DOHH2 (cell line): ENCODE measurements at regions not wholly inside any gene's neighbourhood (a gene's known extent, or its start where the extent isn't known, plus 50 kb on each side); places are given as distances from the start of the nearest gene placed in this dataset.

Experiments
- H3F3A ChIP-seq: fragments of 200-600 bp; sonication (generic), shearing (Covaris generic); 2 replicates; pipeline ENCODE4 v1.6.0; 2016; ENCODE audit warnings: antibody characterized with exemption, mild to moderate bottlenecking; ENCODE audit not compliant: control insufficient read depth, insufficient read depth
- H3K27ac ChIP-seq: fragments of 200-600 bp; sonication (generic); 2 replicates; pipeline ENCODE4 v1.5.1; 2014; ENCODE audit warnings: low read depth, mild to moderate bottlenecking, low read length, moderate library complexity
- H3K27me3 ChIP-seq: fragments of 200-600 bp; sonication (generic); 2 replicates; pipeline ENCODE4 v1.6.1; 2014; ENCODE audit warnings: mild to moderate bottlenecking, low read length, mixed read lengths; ENCODE audit not compliant: control insufficient read depth
- H3K36me3 ChIP-seq: fragments of 200-600 bp; sonication (generic); 2 replicates; pipeline ENCODE4 v1.6.1; 2014; ENCODE audit warnings: mild to moderate bottlenecking, low read length, moderate library complexity, mixed read lengths; ENCODE audit not compliant: control insufficient read depth
- H3K4me1 ChIP-seq: fragments of 200-600 bp; sonication (generic); 2 replicates; pipeline ENCODE4 v1.6.1; 2014; ENCODE audit warnings: mild to moderate bottlenecking, low read length, mixed read lengths; ENCODE audit not compliant: control insufficient read depth
- H3K4me2 ChIP-seq: fragments of 200-600 bp; sonication (generic); 2 replicates; pipeline ENCODE4 v1.6.0; 2014; ENCODE audit warnings: mild to moderate bottlenecking, low read length, moderate library complexity
- H3K4me3 ChIP-seq: fragments of 200-600 bp; sonication (generic); 2 replicates; pipeline ENCODE4 v1.5.1; 2014; ENCODE audit warnings: mild to moderate bottlenecking, low read length, mixed read lengths
- H3K79me2 ChIP-seq: fragments of 200-600 bp; sonication (generic); 2 replicates; pipeline ENCODE4 v1.6.1; 2014; ENCODE audit warnings: mild to moderate bottlenecking, low read length, mixed read lengths; ENCODE audit not compliant: control insufficient read depth
- H3K9me2 ChIP-seq: fragments of 200-600 bp; sonication (generic); replicated peaks from 2 replicates; pipeline ENCODE4 v1.6.1; 2014; ENCODE audit warnings: mild to moderate bottlenecking, low read length, mixed read lengths; ENCODE audit not compliant: control insufficient read depth
- H3K9me3 ChIP-seq: fragments of 200-600 bp; sonication (generic); 2 replicates; pipeline ENCODE4 v1.6.1; 2014; ENCODE audit warnings: antibody characterized with exemption, low read length, mixed read lengths; ENCODE audit not compliant: control insufficient read depth, insufficient read depth
- H4K20me1 ChIP-seq: fragments of 200-600 bp; sonication (generic); 2 replicates; pipeline ENCODE4 v1.6.0; 2014; ENCODE audit warnings: low read depth, mild to moderate bottlenecking, antibody characterized with exemption, low read length, moderate library complexity; ENCODE audit not compliant: control insufficient read depth, insufficient read depth
- EZH2phosphoT487 ChIP-seq: fragments of 200-600 bp; sonication (generic); IDR thresholded peaks from 2 replicates; pipeline ENCODE4 v1.6.1; 2017; ENCODE audit warnings: borderline replicate concordance, mild to moderate bottlenecking, antibody characterized with exemption, low read length, moderate library complexity, mixed read lengths
- TF ChIP-seq, protein P1 (sequence below): fragments of 200-600 bp; sonication (generic); IDR thresholded peaks from one replicate; pipeline ENCODE4 v1.5.1; 2014; ENCODE audit warnings: antibody characterized with exemption, mild to moderate bottlenecking, low read depth, low read length; ENCODE audit not compliant: poor library complexity, severe bottlenecking

DNA sequence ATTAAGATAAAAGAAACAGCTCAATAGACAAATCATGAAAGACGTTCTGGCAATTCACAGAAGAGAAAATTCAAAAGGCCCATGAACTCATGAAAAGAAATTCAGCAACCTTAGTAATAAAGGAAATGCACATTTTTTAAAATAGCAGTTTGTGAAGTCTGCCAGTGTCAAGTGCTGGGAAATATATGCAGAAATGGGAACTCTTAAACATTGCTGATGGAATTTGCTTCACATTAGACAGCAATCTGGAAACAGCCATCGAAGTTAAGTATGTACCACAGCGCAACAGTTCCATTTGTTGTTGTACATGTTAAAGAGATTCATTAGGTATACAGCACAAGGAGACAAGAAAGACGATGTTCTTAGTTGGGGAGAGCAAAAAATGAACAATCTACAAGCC is 319.4 kb upstream of the SALL1 start:
- Histone ChIP-seq H3K27ac (no peak overlapping the region), H4K20me1 (no peaks in the 10 kb centered on the region), H3K79me2 (no peaks in the 10 kb centered on the region)

DNA sequence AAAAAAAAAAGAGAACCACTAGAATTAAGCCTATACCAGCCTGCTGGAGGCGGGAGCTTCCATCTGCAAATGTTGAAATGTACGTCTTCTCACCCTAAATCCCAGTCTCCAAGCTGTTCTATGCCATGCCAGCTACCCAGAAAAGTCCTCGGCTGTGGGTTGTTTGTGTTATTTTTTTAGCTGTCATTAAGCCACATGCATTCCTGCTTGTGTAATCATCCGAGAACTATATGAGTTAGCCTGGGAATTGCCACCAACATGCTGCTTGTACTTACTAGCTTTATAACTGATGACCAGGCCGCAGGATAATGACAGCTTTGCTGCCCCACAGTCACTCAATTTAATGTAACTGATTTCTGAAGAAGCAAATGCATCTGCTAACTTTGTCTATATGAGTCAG is 313.9 kb upstream of the SALL1 start:
- Histone ChIP-seq H4K20me1 (no peaks in the 10 kb centered on the region), H3K9me3 (no peaks in the 10 kb centered on the region), H3F3A (no peaks in the 10 kb centered on the region), H3K27ac (no peak overlapping the region), H3K4me2 (no peak overlapping the region), H3K79me2 (no peaks in the 10 kb centered on the region), H3K27me3 (no peaks in the 10 kb centered on the region), H3K4me3 (no peak overlapping the region), H3K36me3 (no peaks in the 10 kb centered on the region), H3K9me2 (no peaks in the 10 kb centered on the region), H3K4me1 (no peaks in the 10 kb centered on the region)
- TF ChIP-seq, protein P1, sequence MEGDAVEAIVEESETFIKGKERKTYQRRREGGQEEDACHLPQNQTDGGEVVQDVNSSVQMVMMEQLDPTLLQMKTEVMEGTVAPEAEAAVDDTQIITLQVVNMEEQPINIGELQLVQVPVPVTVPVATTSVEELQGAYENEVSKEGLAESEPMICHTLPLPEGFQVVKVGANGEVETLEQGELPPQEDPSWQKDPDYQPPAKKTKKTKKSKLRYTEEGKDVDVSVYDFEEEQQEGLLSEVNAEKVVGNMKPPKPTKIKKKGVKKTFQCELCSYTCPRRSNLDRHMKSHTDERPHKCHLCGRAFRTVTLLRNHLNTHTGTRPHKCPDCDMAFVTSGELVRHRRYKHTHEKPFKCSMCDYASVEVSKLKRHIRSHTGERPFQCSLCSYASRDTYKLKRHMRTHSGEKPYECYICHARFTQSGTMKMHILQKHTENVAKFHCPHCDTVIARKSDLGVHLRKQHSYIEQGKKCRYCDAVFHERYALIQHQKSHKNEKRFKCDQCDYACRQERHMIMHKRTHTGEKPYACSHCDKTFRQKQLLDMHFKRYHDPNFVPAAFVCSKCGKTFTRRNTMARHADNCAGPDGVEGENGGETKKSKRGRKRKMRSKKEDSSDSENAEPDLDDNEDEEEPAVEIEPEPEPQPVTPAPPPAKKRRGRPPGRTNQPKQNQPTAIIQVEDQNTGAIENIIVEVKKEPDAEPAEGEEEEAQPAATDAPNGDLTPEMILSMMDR, result no peak
- TF ChIP-seq EZH2phosphoT487, result no peak

More for the DNA sequence above, 319.4 kb upstream of the SALL1 start:
- H3K4me1 ChIP-seq, result no peaks in the 10 kb centered on the region
- no peaks in the 10 kb centered on the region for H3K27me3 ChIP-seq
- H3K9me3 ChIP-seq, result no peaks in the 10 kb centered on the region
- no peak overlapping the region for H3K4me3 ChIP-seq
- TF ChIP-seq EZH2phosphoT487, result no peak
- TF ChIP-seq, protein P1, result no peak
- H3F3A ChIP-seq, result no peaks in the 10 kb centered on the region
- H3K36me3 ChIP-seq, result no peaks in the 10 kb centered on the region
- no peaks in the 10 kb centered on the region for H3K9me2 ChIP-seq
- H3K4me2 ChIP-seq, result no peak overlapping the region

DNA sequence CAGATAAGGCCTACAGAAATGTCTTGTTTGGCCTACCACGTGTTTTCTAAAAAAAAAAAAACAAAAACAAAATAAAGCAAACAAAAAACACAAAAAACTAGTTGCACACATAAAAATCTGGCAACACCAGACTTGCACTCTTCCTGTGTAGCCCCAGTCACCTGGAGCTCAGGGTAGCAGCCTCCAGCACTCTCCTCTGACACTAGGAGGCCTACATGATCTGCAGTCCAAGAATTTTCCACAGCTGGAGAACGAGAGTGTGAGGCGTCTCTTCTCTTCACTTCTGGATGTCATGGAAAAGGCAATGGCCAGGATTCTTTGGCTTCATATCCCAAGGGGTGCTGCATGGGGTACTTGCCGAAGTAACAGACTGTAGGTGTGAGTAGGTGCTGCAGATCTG is 310.2 kb upstream of the SALL1 start:
- Histone ChIP-seq H3K36me3 (no peaks in the 10 kb centered on the region), H3F3A (no peaks in the 10 kb centered on the region), H3K9me3 (no peaks in the 10 kb centered on the region), H4K20me1 (no peaks in the 10 kb centered on the region), H3K4me2 (no peak overlapping the region), H3K79me2 (no peaks in the 10 kb centered on the region), H3K27me3 (no peaks in the 10 kb centered on the region), H3K27ac (no peak overlapping the region), H3K4me1 (no peaks in the 10 kb centered on the region), H3K4me3 (no peak overlapping the region), H3K9me2 (no peaks in the 10 kb centered on the region)
- no peak for TF ChIP-seq EZH2phosphoT487
- TF ChIP-seq, protein P1, result no peak
